Muscle of back (tissue), 3 donors: ENCODE measurements at regions not wholly inside any gene's neighbourhood (a gene's known extent, or its start where the extent isn't known, plus 50 kb on each side); places are given as distances from the start of the nearest gene placed in this dataset.
"Not testable (repeated sequence)": the region's sequence is repeated elsewhere in the genome, so short reads cannot be mapped to it uniquely, and the experiment has no call there.

Experiments used
- DNase-seq, 3 donors: peaks; one replicate each; pipeline versions ENCODE4 v3.0.0 to v3.0.0-alpha.2; 2013

- no peak for DNase-seq
These were observed 51.3 kb upstream of the MOCS2 start for GRCh38 chr5:53160895-53161294.

GRCh38 chr5:53161876-53162275 lies 52.3 kb upstream of the MOCS2 start:
- peak in 1 of 3 donors; percentile 11 for DNase-seq

- no peak for DNase-seq
These were observed 55.1 kb upstream of the MOCS2 start for GRCh38 chr5:53164478-53165165.

GRCh38 chr5:53165431-53166182 lies 56.0 kb upstream of the MOCS2 start:
- peak; percentile 66 to 92 (median 78) for DNase-seq

- peak; percentile 78 to 92 (median 82) for DNase-seq
These were observed 56.6 kb upstream of the MOCS2 start for GRCh38 chr5:53166183-53166495.

- DNase-seq = peak in 2 of 3 donors; percentile 40 to 74
These were observed 58.3 kb upstream of the MOCS2 start for GRCh38 chr5:53167836-53168235.

- no peak for DNase-seq
These were observed 60.4 kb upstream of the MOCS2 start for GRCh38 chr5:53169933-53170332.

- DNase-seq = peak in 2 of 3 donors; percentile 40 to 67
These were observed 61.3 kb upstream of the MOCS2 start for GRCh38 chr5:53170746-53171349.

GRCh38 chr5:53172073-53172472 lies 62.5 kb upstream of the MOCS2 start:
- DNase-seq = not testable (repeated sequence)

GRCh38 chr5:53172630-53173029 lies 63.1 kb upstream of the MOCS2 start:
- no peak for DNase-seq

- DNase-seq = no peak
These were observed 63.5 kb upstream of the MOCS2 start for GRCh38 chr5:53173083-53173482.

- DNase-seq = no peak
These were observed 69.3 kb upstream of the MOCS2 start for GRCh38 chr5:53178830-53179229.

- DNase-seq = peak in 2 of 3 donors; percentile 44 to 59
These were observed 70.1 kb upstream of the MOCS2 start for GRCh38 chr5:53179691-53180090.

- DNase-seq = no peak
These were observed 71.0 kb upstream of the MOCS2 start for GRCh38 chr5:53180538-53180937.

GRCh38 chr5:53180991-53181390 lies 71.4 kb upstream of the MOCS2 start:
- no peak for DNase-seq

- DNase-seq = no peak
These were observed 74.3 kb upstream of the MOCS2 start for GRCh38 chr5:53183880-53184279.

- DNase-seq = no peak
These were observed 82.1 kb upstream of the MOCS2 start for GRCh38 chr5:53191548-53192165.

GRCh38 chr5:53194086-53194485 lies 84.5 kb upstream of the MOCS2 start:
- DNase-seq = no peak

GRCh38 chr5:53199882-53200281 lies 90.3 kb upstream of the MOCS2 start:
- DNase-seq = no peak

GRCh38 chr5:53200306-53200705 lies 90.7 kb upstream of the MOCS2 start:
- DNase-seq = no peak

GRCh38 chr5:53201746-53202145 lies 92.2 kb upstream of the MOCS2 start:
- no peak for DNase-seq

- no peak for DNase-seq
These were observed 97.0 kb upstream of the MOCS2 start for GRCh38 chr5:53206562-53206961.

- DNase-seq = no peak
These were observed 102.2 kb upstream of the MOCS2 start for GRCh38 chr5:53211799-53212198.
